ENCODE measurements at regions not wholly inside any gene's neighbourhood (a gene's known extent, or its start where the extent isn't known, plus 50 kb on each side); places are given as distances from the start of the nearest gene placed in this dataset.

DNA sequence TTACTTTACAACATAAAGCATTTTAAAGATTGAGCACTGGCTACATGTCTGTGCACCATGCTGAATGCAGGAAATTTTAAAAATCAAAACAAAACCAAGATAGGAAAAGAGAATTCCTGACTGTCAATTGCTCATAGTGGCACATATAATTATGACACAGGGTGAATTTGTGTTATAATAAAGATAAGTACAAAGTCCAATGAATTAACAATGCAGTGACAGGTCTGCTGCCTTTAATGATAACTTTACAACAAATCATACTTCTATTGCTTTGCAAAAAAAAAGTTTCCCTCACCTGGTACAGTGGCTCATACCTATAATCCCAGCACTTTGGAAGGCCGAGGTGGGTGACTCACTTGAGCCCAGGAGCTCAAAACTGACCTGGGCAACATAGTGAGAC is 93.8 kb upstream of the OSBPL8 start:
- ChIA-PET POLR2A (no interaction called here), CTCF (no interaction called here), RAD21 (ENCODE audit: low non-redundant PET in 1 of 2, low total read pairs in 2 of 2, uncharacterized antibody in 2 of 2, unreplicated experiment in 2 of 2) (no interaction called here)
- Histone ChIP-seq H4K20me1 (ENCODE audit: insufficient read depth) (no peaks in the 10 kb centered on the region), H3K9me2 (ENCODE audit: insufficient read depth) (no peaks in the 10 kb centered on the region), H3K27me3 (ENCODE audit: insufficient read depth, low read length) (no peaks in the 10 kb centered on the region), H3K36me3 (ENCODE audit: control insufficient read depth in 1 of 2, insufficient read depth in 2 of 2, low read length in 2 of 2) (no peaks in the 10 kb centered on the region), H3K79me2 (ENCODE audit: insufficient read depth, low read length) (no peaks in the 10 kb centered on the region), H3K4me1 (ENCODE audit: control insufficient read depth in 1 of 2, insufficient read depth in 2 of 2, low read length in 2 of 2) (peaks cover 0 to 4% of the 10 kb centered on the region in 2 experiments; a peak in 1 of 4 replicates), H2AFZ (ENCODE audit: low read depth, low read length, poor library complexity, severe bottlenecking) (no peak overlapping the region), H3K27ac (ENCODE audit: low read depth, low read length) (no peak overlapping the region), H3K4me3 (replicated peaks in 1 of 2; ENCODE audit: low read depth in 1 of 2, low read length in 2 of 2) (no peak overlapping the region), H3K9me3 (ENCODE audit: control insufficient read depth in 1 of 2, insufficient read depth in 1 of 2, low read depth in 1 of 2, low read length in 2 of 2) (no peaks in the 10 kb centered on the region), H3K9ac (ENCODE audit: low read length) (no peak overlapping the region), H3K4me2 (ENCODE audit: low read length) (no peak overlapping the region)
- DNase-seq (ENCODE audit: low read depth, low spot score) (no peak), ATAC-seq (no peak)
- intact Hi-C loops (cut with micrococcal nuclease): no loop called here
- BruUV-seq (replicated peaks): no TSS peak
- TF ChIP-seq ELF1 (IDR thresholded peaks at IDR 0.05; ENCODE audit: borderline replicate concordance, low read depth) (no peak), SIN3A (IDR thresholded peaks at IDR 0.05; ENCODE audit: low read depth) (no peak), JUND (IDR thresholded peaks at IDR 0.05) (no peak), TCF7L2 (IDR thresholded peaks at IDR 0.05; ENCODE audit: borderline replicate concordance, extremely low read depth, insufficient read depth, insufficient read length) (no peak)
- TF ChIP-seq, protein P1, sequence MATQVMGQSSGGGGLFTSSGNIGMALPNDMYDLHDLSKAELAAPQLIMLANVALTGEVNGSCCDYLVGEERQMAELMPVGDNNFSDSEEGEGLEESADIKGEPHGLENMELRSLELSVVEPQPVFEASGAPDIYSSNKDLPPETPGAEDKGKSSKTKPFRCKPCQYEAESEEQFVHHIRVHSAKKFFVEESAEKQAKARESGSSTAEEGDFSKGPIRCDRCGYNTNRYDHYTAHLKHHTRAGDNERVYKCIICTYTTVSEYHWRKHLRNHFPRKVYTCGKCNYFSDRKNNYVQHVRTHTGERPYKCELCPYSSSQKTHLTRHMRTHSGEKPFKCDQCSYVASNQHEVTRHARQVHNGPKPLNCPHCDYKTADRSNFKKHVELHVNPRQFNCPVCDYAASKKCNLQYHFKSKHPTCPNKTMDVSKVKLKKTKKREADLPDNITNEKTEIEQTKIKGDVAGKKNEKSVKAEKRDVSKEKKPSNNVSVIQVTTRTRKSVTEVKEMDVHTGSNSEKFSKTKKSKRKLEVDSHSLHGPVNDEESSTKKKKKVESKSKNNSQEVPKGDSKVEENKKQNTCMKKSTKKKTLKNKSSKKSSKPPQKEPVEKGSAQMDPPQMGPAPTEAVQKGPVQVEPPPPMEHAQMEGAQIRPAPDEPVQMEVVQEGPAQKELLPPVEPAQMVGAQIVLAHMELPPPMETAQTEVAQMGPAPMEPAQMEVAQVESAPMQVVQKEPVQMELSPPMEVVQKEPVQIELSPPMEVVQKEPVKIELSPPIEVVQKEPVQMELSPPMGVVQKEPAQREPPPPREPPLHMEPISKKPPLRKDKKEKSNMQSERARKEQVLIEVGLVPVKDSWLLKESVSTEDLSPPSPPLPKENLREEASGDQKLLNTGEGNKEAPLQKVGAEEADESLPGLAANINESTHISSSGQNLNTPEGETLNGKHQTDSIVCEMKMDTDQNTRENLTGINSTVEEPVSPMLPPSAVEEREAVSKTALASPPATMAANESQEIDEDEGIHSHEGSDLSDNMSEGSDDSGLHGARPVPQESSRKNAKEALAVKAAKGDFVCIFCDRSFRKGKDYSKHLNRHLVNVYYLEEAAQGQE (IDR thresholded peaks at IDR 0.05; ENCODE audit: low read depth): no peak
- TF ChIP-seq, protein P2, sequence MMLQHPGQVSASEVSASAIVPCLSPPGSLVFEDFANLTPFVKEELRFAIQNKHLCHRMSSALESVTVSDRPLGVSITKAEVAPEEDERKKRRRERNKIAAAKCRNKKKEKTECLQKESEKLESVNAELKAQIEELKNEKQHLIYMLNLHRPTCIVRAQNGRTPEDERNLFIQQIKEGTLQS (IDR thresholded peaks at IDR 0.05): no peak

DNA sequence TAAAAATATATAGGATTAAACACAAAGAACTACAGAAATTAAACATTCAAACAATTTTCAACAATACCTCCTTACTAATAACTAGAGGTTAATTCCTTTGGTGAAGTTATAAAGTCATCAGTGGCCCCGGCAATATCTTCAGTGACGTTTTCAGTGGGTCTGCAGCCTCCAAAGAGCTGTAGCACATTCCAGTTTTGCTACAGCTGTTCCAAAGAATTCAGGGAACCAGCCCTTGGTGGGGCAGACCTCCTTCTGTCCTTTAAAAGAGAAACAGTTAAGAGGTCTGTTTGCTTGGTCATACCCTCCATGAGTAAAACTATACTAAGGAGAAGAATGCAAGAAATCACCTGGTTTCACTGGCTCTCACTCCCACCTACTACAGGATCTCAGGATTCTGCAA is 99.2 kb upstream of the ZDHHC17 start:
- Histone ChIP-seq H3K9ac (ENCODE audit: low read length) (no peak overlapping the region), H3K4me3 (replicated peaks in 1 of 2; ENCODE audit: low read depth in 1 of 2, low read length in 2 of 2) (no peak overlapping the region), H3K4me2 (ENCODE audit: low read length) (no peak overlapping the region), H3K9me2 (ENCODE audit: insufficient read depth) (no peaks in the 10 kb centered on the region), H3K27me3 (ENCODE audit: insufficient read depth, low read length) (no peaks in the 10 kb centered on the region), H3K27ac (ENCODE audit: low read depth, low read length) (no peak overlapping the region), H2AFZ (ENCODE audit: low read depth, low read length, poor library complexity, severe bottlenecking) (no peak overlapping the region), H3K79me2 (ENCODE audit: insufficient read depth, low read length) (no peaks in the 10 kb centered on the region), H3K36me3 (ENCODE audit: control insufficient read depth in 1 of 2, insufficient read depth in 2 of 2, low read length in 2 of 2) (no peaks in the 10 kb centered on the region), H3K4me1 (ENCODE audit: control insufficient read depth in 1 of 2, insufficient read depth in 2 of 2, low read length in 2 of 2) (no peaks in the 10 kb centered on the region), H3K9me3 (ENCODE audit: control insufficient read depth in 1 of 2, insufficient read depth in 1 of 2, low read depth in 1 of 2, low read length in 2 of 2) (no peaks in the 10 kb centered on the region), H4K20me1 (ENCODE audit: insufficient read depth) (no peaks in the 10 kb centered on the region)
- ATAC-seq: no peak
- RAD21 ChIA-PET (ENCODE audit: low non-redundant PET in 1 of 2, low total read pairs in 2 of 2, uncharacterized antibody in 2 of 2, unreplicated experiment in 2 of 2): no interaction called here
- no TSS peak for BruUV-seq (replicated peaks)
- POLR2A ChIA-PET: no interaction called here
- DNase-seq (ENCODE audit: low read depth, low spot score): no peak
- intact Hi-C loops (cut with micrococcal nuclease): no loop called here
- CTCF ChIA-PET: no interaction called here
- TF ChIP-seq ZFX (IDR thresholded peaks at IDR 0.05) (no peak), SP1 (IDR thresholded peaks at IDR 0.05; ENCODE audit: low read depth) (no peak), EGR1 (IDR thresholded peaks at IDR 0.05; ENCODE audit: low read depth) (no peak), TCF7L2 (IDR thresholded peaks at IDR 0.05; ENCODE audit: borderline replicate concordance, extremely low read depth, insufficient read depth, insufficient read length) (no peak), ELF1 (IDR thresholded peaks at IDR 0.05; ENCODE audit: borderline replicate concordance, low read depth) (no peak)
- TF ChIP-seq, protein P3, sequence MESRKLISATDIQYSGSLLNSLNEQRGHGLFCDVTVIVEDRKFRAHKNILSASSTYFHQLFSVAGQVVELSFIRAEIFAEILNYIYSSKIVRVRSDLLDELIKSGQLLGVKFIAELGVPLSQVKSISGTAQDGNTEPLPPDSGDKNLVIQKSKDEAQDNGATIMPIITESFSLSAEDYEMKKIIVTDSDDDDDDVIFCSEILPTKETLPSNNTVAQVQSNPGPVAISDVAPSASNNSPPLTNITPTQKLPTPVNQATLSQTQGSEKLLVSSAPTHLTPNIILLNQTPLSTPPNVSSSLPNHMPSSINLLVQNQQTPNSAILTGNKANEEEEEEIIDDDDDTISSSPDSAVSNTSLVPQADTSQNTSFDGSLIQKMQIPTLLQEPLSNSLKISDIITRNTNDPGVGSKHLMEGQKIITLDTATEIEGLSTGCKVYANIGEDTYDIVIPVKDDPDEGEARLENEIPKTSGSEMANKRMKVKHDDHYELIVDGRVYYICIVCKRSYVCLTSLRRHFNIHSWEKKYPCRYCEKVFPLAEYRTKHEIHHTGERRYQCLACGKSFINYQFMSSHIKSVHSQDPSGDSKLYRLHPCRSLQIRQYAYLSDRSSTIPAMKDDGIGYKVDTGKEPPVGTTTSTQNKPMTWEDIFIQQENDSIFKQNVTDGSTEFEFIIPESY (IDR thresholded peaks at IDR 0.05; ENCODE audit: extremely low read depth, insufficient replicate concordance, low read length): no peak
- TF ChIP-seq, protein P2 (IDR thresholded peaks at IDR 0.05): no peak
- TF ChIP-seq, protein P4, sequence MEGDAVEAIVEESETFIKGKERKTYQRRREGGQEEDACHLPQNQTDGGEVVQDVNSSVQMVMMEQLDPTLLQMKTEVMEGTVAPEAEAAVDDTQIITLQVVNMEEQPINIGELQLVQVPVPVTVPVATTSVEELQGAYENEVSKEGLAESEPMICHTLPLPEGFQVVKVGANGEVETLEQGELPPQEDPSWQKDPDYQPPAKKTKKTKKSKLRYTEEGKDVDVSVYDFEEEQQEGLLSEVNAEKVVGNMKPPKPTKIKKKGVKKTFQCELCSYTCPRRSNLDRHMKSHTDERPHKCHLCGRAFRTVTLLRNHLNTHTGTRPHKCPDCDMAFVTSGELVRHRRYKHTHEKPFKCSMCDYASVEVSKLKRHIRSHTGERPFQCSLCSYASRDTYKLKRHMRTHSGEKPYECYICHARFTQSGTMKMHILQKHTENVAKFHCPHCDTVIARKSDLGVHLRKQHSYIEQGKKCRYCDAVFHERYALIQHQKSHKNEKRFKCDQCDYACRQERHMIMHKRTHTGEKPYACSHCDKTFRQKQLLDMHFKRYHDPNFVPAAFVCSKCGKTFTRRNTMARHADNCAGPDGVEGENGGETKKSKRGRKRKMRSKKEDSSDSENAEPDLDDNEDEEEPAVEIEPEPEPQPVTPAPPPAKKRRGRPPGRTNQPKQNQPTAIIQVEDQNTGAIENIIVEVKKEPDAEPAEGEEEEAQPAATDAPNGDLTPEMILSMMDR (IDR thresholded peaks at IDR 0.05 in 2 of 3, conservative IDR thresholded peaks at IDR 0.05 in 1 of 3; ENCODE audit: borderline replicate concordance in 1 of 3, insufficient read depth in 1 of 3, low read depth in 2 of 3, low read length in 2 of 3): no peak

All from HCT116 (cell line).